Mucosa of rectum (tissue), 2 donors: ENCODE measurements at regions not wholly inside any gene's neighbourhood (a gene's known extent, or its start where the extent isn't known, plus 50 kb on each side); places are given as distances from the start of the nearest gene placed in this dataset.

ENCODE experiments used
- H3K27ac ChIP-seq, 2 donors: one replicate each; pipeline ENCODE4 v1.7.0; 2013; ENCODE audit warnings: inconsistent platforms in 2 of 2, low read depth in 2 of 2, low read length in 2 of 2
- H3K27me3 ChIP-seq, 2 donors: one replicate each; pipeline ENCODE4 v1.7.0; 2013; ENCODE audit warnings: low read length in 2 of 2; ENCODE audit not compliant: control insufficient read depth in 2 of 2, insufficient read depth in 2 of 2
- H3K36me3 ChIP-seq, 2 donors: one replicate each; pipeline ENCODE4 v1.7.0; 2013; ENCODE audit warnings: low read length in 2 of 2; ENCODE audit not compliant: control insufficient read depth in 2 of 2, insufficient read depth in 2 of 2
- H3K4me1 ChIP-seq, 2 donors: one replicate each; pipeline ENCODE4 v1.7.0; 2013; ENCODE audit warnings: low read length in 2 of 2, mild to moderate bottlenecking in 1 of 2; ENCODE audit not compliant: control insufficient read depth in 2 of 2, insufficient read depth in 2 of 2
- H3K4me3 ChIP-seq, 2 donors: one replicate each; pipeline ENCODE4 v1.7.0; 2013; ENCODE audit warnings: low read length in 2 of 2
- H3K9ac ChIP-seq, 2 donors: one replicate each; pipeline ENCODE4 v1.7.0; 2013; ENCODE audit warnings: low read length in 2 of 2, low read depth in 1 of 2, mild to moderate bottlenecking in 1 of 2
- H3K9me3 ChIP-seq, 2 donors: one replicate each; pipeline ENCODE4 v1.7.0; 2013; ENCODE audit warnings: low read length in 2 of 2; ENCODE audit not compliant: control insufficient read depth in 2 of 2
- donor health status: healthy.
- donor health status: Normal muscosa, but diverticular disease.

- no peaks in the 10 kb centered on the region for H3K9me3 ChIP-seq
- H3K4me1 ChIP-seq, result peaks cover 23 to 29% of the 10 kb centered on the region in 2 donors
- H3K4me3 ChIP-seq, result no peak overlapping the region
- H3K27ac ChIP-seq, result peak overlapping the region in 1 of 2 donors; percentile 13
- H3K36me3 ChIP-seq, result no peaks in the 10 kb centered on the region
- H3K27me3 ChIP-seq, result no peaks in the 10 kb centered on the region
- H3K9ac ChIP-seq, result no peak overlapping the region
These were observed 201.1 kb upstream of the PREP start for GRCh38 chr6:105603788-105604586.

DNA sequence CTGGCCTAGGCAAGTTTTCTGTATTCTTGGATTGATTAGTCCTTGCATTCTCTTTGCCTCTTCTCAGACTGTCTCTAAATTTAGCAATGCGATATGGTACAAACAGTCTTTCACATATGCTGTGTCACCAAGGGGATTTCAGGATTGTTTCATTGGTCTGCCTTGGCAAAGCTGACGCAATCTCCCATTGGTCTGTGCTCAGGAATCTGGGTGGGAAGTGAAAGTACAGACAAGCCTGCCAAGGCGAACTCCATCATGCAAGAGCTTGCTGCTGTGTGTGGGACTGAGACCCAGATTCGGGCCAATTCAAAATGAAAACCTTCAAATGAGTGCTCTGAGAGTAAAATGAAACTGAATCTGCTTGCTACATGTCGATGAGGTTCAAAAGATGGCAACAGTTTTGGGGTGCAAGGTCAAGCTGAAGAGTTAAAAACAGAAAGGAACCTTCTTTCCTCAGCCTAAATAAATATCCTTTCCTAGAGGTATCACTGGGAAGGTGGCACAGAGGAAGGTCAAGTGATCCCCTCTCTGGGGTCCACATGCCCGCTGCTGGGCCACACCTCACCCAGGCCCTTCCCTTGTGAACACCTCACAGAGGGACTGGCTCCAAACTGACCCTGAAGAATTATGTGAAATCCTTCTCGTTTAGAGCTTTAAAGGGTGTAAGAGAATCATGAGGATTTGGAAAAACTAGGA is 198.8 kb upstream of the PREP start:
- H3K4me1 ChIP-seq, result peaks cover 5 to 6% of the 10 kb centered on the region in 2 donors
- H3K9me3 ChIP-seq, result no peaks in the 10 kb centered on the region
- H3K27ac ChIP-seq, result peak overlapping the region; percentile 38 to 62
- H3K4me3 ChIP-seq, result peak overlapping the region in 1 of 2 donors; percentile 53
- H3K27me3 ChIP-seq, result no peaks in the 10 kb centered on the region
- no peaks in the 10 kb centered on the region for H3K36me3 ChIP-seq
- peak overlapping the region in 1 of 2 donors; percentile 5 for H3K9ac ChIP-seq

GRCh38 chr6:105600336-105601260 is 197.7 kb upstream of the PREP start:
- no peaks in the 10 kb centered on the region for H3K36me3 ChIP-seq
- H3K4me3 ChIP-seq, result no peak overlapping the region
- H3K27ac ChIP-seq, result peak overlapping the region; percentile 38 to 62
- H3K9me3 ChIP-seq, result no peaks in the 10 kb centered on the region
- no peak overlapping the region for H3K9ac ChIP-seq
- no peaks in the 10 kb centered on the region for H3K27me3 ChIP-seq
- H3K4me1 ChIP-seq, result peaks cover 2 to 5% of the 10 kb centered on the region in 2 donors

- Histone ChIP-seq H3K4me1 (peaks cover 0 to 2% of the 10 kb centered on the region in 2 donors), H3K27ac (no peak overlapping the region), H3K36me3 (no peaks in the 10 kb centered on the region), H3K9me3 (no peaks in the 10 kb centered on the region), H3K27me3 (no peaks in the 10 kb centered on the region), H3K4me3 (no peak overlapping the region), H3K9ac (no peak overlapping the region)
These were observed 195.4 kb upstream of the PREP start for GRCh38 chr6:105598264-105598663.

- Histone ChIP-seq H3K9ac (no peak overlapping the region), H3K36me3 (no peaks in the 10 kb centered on the region), H3K4me1 (no peaks in the 10 kb centered on the region), H3K27ac (peak overlapping the region in 1 of 2 donors; percentile 11), H3K9me3 (no peaks in the 10 kb centered on the region), H3K27me3 (no peaks in the 10 kb centered on the region), H3K4me3 (no peak overlapping the region)
These were observed 193.4 kb upstream of the PREP start for GRCh38 chr6:105596284-105596755.

DNA sequence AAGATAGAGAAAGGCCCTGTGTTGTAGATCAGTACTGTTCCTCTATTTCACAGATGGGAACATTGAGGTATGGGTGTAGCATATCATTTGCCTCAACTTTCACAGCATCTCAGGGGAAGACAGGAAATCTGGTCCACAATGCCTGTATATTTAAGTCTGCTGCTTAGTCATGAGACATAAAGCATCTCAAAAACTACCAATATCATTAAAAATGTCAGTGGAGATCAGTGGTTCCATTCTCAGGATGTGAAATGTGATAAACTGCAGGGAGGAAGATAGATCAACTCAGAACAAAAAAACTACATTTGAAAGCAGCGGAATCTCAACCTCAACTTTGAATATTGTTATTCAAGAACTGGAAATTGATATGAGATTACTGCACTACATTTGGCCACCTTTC is 192.9 kb upstream of the PREP start:
- H3K9ac ChIP-seq, result no peak overlapping the region
- H3K4me3 ChIP-seq, result no peak overlapping the region
- no peaks in the 10 kb centered on the region for H3K4me1 ChIP-seq
- no peaks in the 10 kb centered on the region for H3K27me3 ChIP-seq
- H3K36me3 ChIP-seq, result no peaks in the 10 kb centered on the region
- no peak overlapping the region for H3K27ac ChIP-seq
- no peaks in the 10 kb centered on the region for H3K9me3 ChIP-seq

DNA sequence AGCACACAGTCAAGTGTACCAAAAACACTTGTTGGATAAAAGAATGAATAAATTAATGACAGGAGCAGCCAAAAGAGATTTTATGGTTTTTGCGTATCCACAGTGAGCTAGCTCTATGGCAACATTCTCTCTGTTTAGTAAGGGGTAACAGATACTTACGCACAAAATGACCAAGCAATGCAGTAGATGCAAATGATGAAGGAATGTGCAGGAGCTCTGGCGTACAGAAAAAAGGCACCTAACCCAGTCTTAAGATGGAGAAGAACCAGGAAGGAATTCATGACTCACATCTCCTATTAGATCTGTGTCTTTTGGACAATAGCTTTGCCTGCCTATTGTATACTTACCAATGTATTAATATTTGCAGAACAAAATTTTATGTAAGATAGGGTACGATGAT is 191.9 kb upstream of the PREP start:
- no peaks in the 10 kb centered on the region for H3K36me3 ChIP-seq
- H3K9ac ChIP-seq, result no peak overlapping the region
- H3K4me3 ChIP-seq, result no peak overlapping the region
- H3K4me1 ChIP-seq, result no peaks in the 10 kb centered on the region
- no peaks in the 10 kb centered on the region for H3K9me3 ChIP-seq
- H3K27ac ChIP-seq, result no peak overlapping the region
- no peaks in the 10 kb centered on the region for H3K27me3 ChIP-seq

GRCh38 chr6:105593805-105594671 is 191.2 kb upstream of the PREP start:
- Histone ChIP-seq H3K27me3 (no peaks in the 10 kb centered on the region), H3K9me3 (no peaks in the 10 kb centered on the region), H3K4me1 (no peaks in the 10 kb centered on the region), H3K9ac (no peak overlapping the region), H3K36me3 (no peaks in the 10 kb centered on the region), H3K4me3 (no peak overlapping the region), H3K27ac (no peak overlapping the region)

- H3K27ac ChIP-seq, result no peak overlapping the region
These were observed 190.3 kb upstream of the PREP start for GRCh38 chr6:105593056-105593690.

More at GRCh38 chr6:105593056-105593690, 190.3 kb upstream of the PREP start:
- Histone ChIP-seq H3K27me3 (no peaks in the 10 kb centered on the region), H3K9me3 (no peaks in the 10 kb centered on the region), H3K4me3 (no peak overlapping the region), H3K4me1 (no peaks in the 10 kb centered on the region), H3K9ac (no peak overlapping the region), H3K36me3 (no peaks in the 10 kb centered on the region)
